K562 (cell line): ENCODE measurements at regions not wholly inside any gene's neighbourhood (a gene's known extent, or its start where the extent isn't known, plus 50 kb on each side); places are given as distances from the start of the nearest gene placed in this dataset.

Experiments
- ATAC-seq: fragments of 200-7000 bp; cut with Tn5 transposase; 3 replicates; pipeline ENCODE4 v1.9.1; 2020; ENCODE audit warnings: moderate library complexity
- BruUV-seq: library from RNA; stranded (reverse); fragments of 400-500 nt; replicated peaks from 2 replicates; lab custom pipeline; 2021; lab: Mats Ljungman, UMichigan
- CTCF ChIA-PET: fragments of 300-600 bp; formaldehyde crosslinking; extraction: SDS; loops from one replicate; lab custom pipeline; 2021; ENCODE audit warnings: low intra/inter-chr PET ratio; lab: Yijun Ruan, JAX
- POLR2A ChIA-PET: fragments of 300-600, 350-650 bp; sonication (Branson Sonifier 250); formaldehyde crosslinking; extraction: SDS; loops from one replicate; lab custom pipeline; 2021; ENCODE audit warnings: antibody characterized with exemption, inconsistent platforms; lab: Yijun Ruan, JAX
- DNase-seq, 4 experiments: peaks; one replicate each; pipeline versions ENCODE4 v3.0.0 to v3.0.0-alpha.2; 2011 to 2018; ENCODE audit warnings: low spot score in 3 of 4, mixed read lengths in 3 of 4; ENCODE audit errors: extremely low read depth in 1 of 4
- FAIRE-seq: peaks from 2 replicates; lab custom pipeline; 2011; peaks lifted over from hg19 to GRCh38; lab: Jason Lieb, UNC
- H2AFZ ChIP-seq: 2 replicates; pipeline ENCODE4 v1.6.0; 2011; ENCODE audit warnings: low read depth, low read length, control low read depth, inconsistent platforms
- H3K27ac ChIP-seq: fragments of 200-600 bp; 3 replicates; pipeline ENCODE4 v1.8.0; 2011; ENCODE audit warnings: low read depth, mild to moderate bottlenecking, control low read depth, inconsistent platforms, low read length, moderate library complexity, mixed read lengths; ENCODE audit errors: extremely low read depth
- H3K27me3 ChIP-seq, 2 experiments: fragments of 300-600 bp in 1 of 2; 2 replicates in 1 of 2; 3 replicates in 1 of 2; pipeline versions ENCODE4 v1.6.0 to v1.8.0; 2011; ENCODE audit warnings: inconsistent platforms in 2 of 2, low read length in 2 of 2, mild to moderate bottlenecking in 1 of 2, mixed read lengths in 1 of 2, moderate library complexity in 1 of 2; ENCODE audit not compliant: control insufficient read depth in 2 of 2, insufficient read depth in 2 of 2
- H3K36me3 ChIP-seq: fragments of 300-600 bp; 3 replicates; pipeline ENCODE4 v1.8.0; 2011; ENCODE audit warnings: mild to moderate bottlenecking, low read length, inconsistent platforms; ENCODE audit not compliant: control insufficient read depth, insufficient read depth
- H3K4me1 ChIP-seq, 2 experiments: fragments of 200-600 bp in 1 of 2; replicated peaks in 1 of 2; 2 replicates in 1 of 2; 3 replicates in 1 of 2; pipeline versions ENCODE4 v1.5.1 to v1.8.0; 2011; ENCODE audit warnings: inconsistent platforms in 2 of 2, low read length in 2 of 2, mild to moderate bottlenecking in 1 of 2, mixed read lengths in 1 of 2, moderate library complexity in 1 of 2; ENCODE audit not compliant: control insufficient read depth in 2 of 2, insufficient read depth in 2 of 2
- H3K4me2 ChIP-seq: 2 replicates; pipeline ENCODE4 v1.6.1; 2011; ENCODE audit warnings: low read length, control low read depth, inconsistent platforms, mixed read lengths; ENCODE audit not compliant: insufficient read depth
- H3K4me3 ChIP-seq: fragments of 200-600 bp; sonication (generic), shearing (Covaris generic); 2 replicates; pipeline ENCODE4 v1.5.1; 2016; ENCODE audit warnings: control low read depth, inconsistent platforms
- H3K79me2 ChIP-seq: fragments of 200-600 bp; 3 replicates; pipeline ENCODE4 v1.8.0; 2011; ENCODE audit warnings: low read length, inconsistent platforms; ENCODE audit not compliant: control insufficient read depth, insufficient read depth
- H3K9ac ChIP-seq, 2 experiments: 2 replicates each; pipeline versions ENCODE4 v1.6.0 to v1.6.1; 2011; ENCODE audit warnings: low read depth in 2 of 2, low read length in 2 of 2, control low read depth in 1 of 2, inconsistent platforms in 1 of 2, mild to moderate bottlenecking in 1 of 2, mixed read lengths in 1 of 2; ENCODE audit not compliant: insufficient read depth in 1 of 2
- H3K9me1 ChIP-seq: one replicate; pipeline ENCODE4 v1.6.0; 2011; ENCODE audit warnings: inconsistent platforms, mild to moderate bottlenecking, low read length, moderate library complexity; ENCODE audit not compliant: control insufficient read depth, insufficient read depth
- H3K9me3 ChIP-seq: replicated peaks from 2 replicates; pipeline ENCODE4 v1.5.1; 2011; ENCODE audit warnings: low read depth, low read length, inconsistent platforms; ENCODE audit not compliant: control insufficient read depth, insufficient read depth
- H4K20me1 ChIP-seq: replicated peaks from 2 replicates; pipeline ENCODE4 v1.6.1; 2011; ENCODE audit warnings: low read length, inconsistent platforms, mixed read lengths; ENCODE audit not compliant: control insufficient read depth, insufficient read depth
- AFF1 ChIP-seq, 2 experiments: fragments of 450-650 bp; IDR thresholded peaks; 2 replicates each; pipeline ENCODE4 v1.6.1; 2018; ENCODE audit warnings: mild to moderate bottlenecking in 2 of 2, low read depth in 1 of 2; ENCODE audit not compliant: partially characterized antibody in 2 of 2
- MGA ChIP-seq: fragments of 450-650 bp; IDR thresholded peaks from 2 replicates; pipeline ENCODE4 v1.6.1; 2016; ENCODE audit warnings: mild to moderate bottlenecking, moderate library complexity
- NONO ChIP-seq, 2 experiments: fragments of 200-400 bp in 1 of 2; fragments of 450-650 bp in 1 of 2; formaldehyde crosslinking in 1 of 2; IDR thresholded peaks; 2 replicates each; pipeline ENCODE4 v1.6.1; 2017; ENCODE audit warnings: low read depth in 2 of 2, mild to moderate bottlenecking in 2 of 2, moderate library complexity in 2 of 2, low read length in 1 of 2
- NR4A1 ChIP-seq, 2 experiments: fragments of 250-450 bp in 1 of 2; fragments of 450-650 bp in 1 of 2; sonication (Bioruptor Pico) in 1 of 2; IDR thresholded peaks; 2 replicates each; pipeline versions ENCODE4 v1.4.0 to v1.6.1; 2016 to 2020; ENCODE audit warnings: mild to moderate bottlenecking in 2 of 2, missing compliant biosample characterization in 1 of 2, missing genetic modification characterization in 1 of 2, moderate library complexity in 1 of 2
- SIX5 ChIP-seq, 2 experiments: IDR thresholded peaks; 2 replicates each; pipeline ENCODE4 v1.6.1; 2011; ENCODE audit warnings: low read length in 2 of 2, borderline replicate concordance in 1 of 2, low read depth in 1 of 2, mild to moderate bottlenecking in 1 of 2, moderate library complexity in 1 of 2; ENCODE audit not compliant: insufficient read depth in 1 of 2
- XRCC5 ChIP-seq: fragments of 200-400 bp; formaldehyde crosslinking; IDR thresholded peaks from 2 replicates; pipeline ENCODE4 v1.6.1; 2017; ENCODE audit warnings: low read depth, mild to moderate bottlenecking, low read length
- WGBS: fragments of 100-300 bp; shearing (Covaris generic); methylation state at CpG from one replicate; pipeline ENCODE4 v1.1.6; 2016; ENCODE audit warnings: low coverage, mixed read lengths; ENCODE audit not compliant: insufficient coverage; ENCODE audit errors: missing lambda C conversion rate; 5-methylcytosine and 5-hydroxymethylcytosine counted together
- in situ Hi-C: fragments of 300-500 bp; cut with MboI; formaldehyde crosslinking; loops from 4 replicates; pipeline ENCODE4 v1.15.0; 2018; ENCODE audit warnings: inconsistent platforms, mixed read lengths
- intact Hi-C: fragments of 100-400 bp; cut with micrococcal nuclease; formaldehyde crosslinking; loops from 2 replicates; pipeline ENCODE4 v1.14.2; 2022

GRCh38 chr3:106877627-106878026 is 499.6 kb upstream of the CCDC54 start:
- DNase-seq (no peak), ATAC-seq (no peak), FAIRE-seq (no peak)
- Histone ChIP-seq H3K27ac (no peak overlapping the region), H3K4me2 (no peak overlapping the region), H3K9ac (no peak overlapping the region), H3K9me3 (no peaks in the 10 kb centered on the region), H3K4me3 (no peak overlapping the region), H3K9me1 (no peaks in the 10 kb centered on the region), H3K4me1 (no peaks in the 10 kb centered on the region), H3K27me3 (no peaks in the 10 kb centered on the region), H3K79me2 (no peaks in the 10 kb centered on the region), H3K36me3 (no peaks in the 10 kb centered on the region), H2AFZ (no peak overlapping the region), H4K20me1 (no peaks in the 10 kb centered on the region)
- in situ Hi-C loops (no loop called here), intact Hi-C loops (no loop called here)
- WGBS: 0% methylated on average over 1 of the region's 1 CpG
- CTCF ChIA-PET: no interaction called here
- POLR2A ChIA-PET: no interaction called here
- BruUV-seq: no TSS peak
- TF ChIP-seq MGA: no peak
- no peak for TF ChIP-seq AFF1 (IDR thresholded peaks at IDR 0.05; ENCODE audit: low read depth in 1 of 2, partially characterized antibody in 2 of 2)
- TF ChIP-seq XRCC5: no peak
- TF ChIP-seq NR4A1 (CRISPR knock-in tag; IDR thresholded peaks at IDR 0.05): no peak
- TF ChIP-seq NR4A1 (tag; IDR thresholded peaks at IDR 0.05): no peak
- TF ChIP-seq SIX5 (IDR thresholded peaks at IDR 0.05; ENCODE audit: borderline replicate concordance in 1 of 2, insufficient read depth in 1 of 2, low read depth in 1 of 2, low read length in 2 of 2): no peak
- TF ChIP-seq NONO (IDR thresholded peaks at IDR 0.05; ENCODE audit: low read depth in 2 of 2, low read length in 1 of 2): no peak
